Panc1 (cell line): ENCODE measurements at regions not wholly inside any gene's neighbourhood (a gene's known extent, or its start where the extent isn't known, plus 50 kb on each side); places are given as distances from the start of the nearest gene placed in this dataset.

Experiments
- POLR2AphosphoS5 ChIP-seq: IDR thresholded peaks from 2 replicates; pipeline ENCODE4 v1.6.1; 2012; ENCODE audit warnings: mild to moderate bottlenecking, low read depth, low read length, moderate library complexity
- TF ChIP-seq, protein P1 (sequence below): fragments of 450-650 bp; IDR thresholded peaks from 2 replicates; pipeline ENCODE4 v1.5.1; 2017; ENCODE audit warnings: mild to moderate bottlenecking
- TF ChIP-seq, protein P2 (sequence below), 2 experiments: IDR thresholded peaks; 2 replicates each; pipeline ENCODE4 v1.6.1; 2011 to 2012; ENCODE audit warnings: low read depth in 2 of 2, control low read depth in 1 of 2, low read length in 1 of 2, mild to moderate bottlenecking in 1 of 2, moderate library complexity in 1 of 2; ENCODE audit not compliant: insufficient read depth in 1 of 2

DNA sequence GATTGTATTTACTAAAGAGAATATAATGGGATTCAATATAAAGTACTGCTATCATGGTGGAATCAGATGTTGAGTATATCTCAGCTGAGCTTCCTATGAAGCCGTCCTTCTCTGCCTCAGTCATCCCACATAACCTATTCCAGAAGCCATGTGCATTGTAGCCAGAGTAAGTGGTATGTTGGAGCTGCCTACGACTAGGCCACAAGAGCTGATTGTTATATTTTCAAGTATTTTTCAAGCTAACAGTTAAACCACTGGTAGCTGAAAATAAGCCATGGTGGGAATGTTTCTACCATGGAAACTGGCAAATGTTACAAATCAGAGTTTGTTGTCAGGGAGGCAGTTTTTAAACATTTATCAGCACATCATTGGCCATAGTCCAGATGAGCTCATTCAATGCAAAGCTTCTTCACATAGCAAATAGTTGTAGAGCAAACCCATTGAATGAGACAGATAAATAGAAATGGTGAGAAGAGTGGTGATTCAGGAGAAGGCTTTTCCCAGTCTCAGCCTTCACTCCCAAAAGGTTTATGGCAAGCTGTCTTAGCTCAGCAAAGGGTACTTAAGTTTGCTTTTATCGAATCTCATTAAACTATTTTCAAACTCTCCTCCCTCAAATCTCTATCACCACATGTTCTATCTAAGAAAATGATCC, 436.4 kb downstream of the PCDH19 start:
- TF ChIP-seq, protein P1, sequence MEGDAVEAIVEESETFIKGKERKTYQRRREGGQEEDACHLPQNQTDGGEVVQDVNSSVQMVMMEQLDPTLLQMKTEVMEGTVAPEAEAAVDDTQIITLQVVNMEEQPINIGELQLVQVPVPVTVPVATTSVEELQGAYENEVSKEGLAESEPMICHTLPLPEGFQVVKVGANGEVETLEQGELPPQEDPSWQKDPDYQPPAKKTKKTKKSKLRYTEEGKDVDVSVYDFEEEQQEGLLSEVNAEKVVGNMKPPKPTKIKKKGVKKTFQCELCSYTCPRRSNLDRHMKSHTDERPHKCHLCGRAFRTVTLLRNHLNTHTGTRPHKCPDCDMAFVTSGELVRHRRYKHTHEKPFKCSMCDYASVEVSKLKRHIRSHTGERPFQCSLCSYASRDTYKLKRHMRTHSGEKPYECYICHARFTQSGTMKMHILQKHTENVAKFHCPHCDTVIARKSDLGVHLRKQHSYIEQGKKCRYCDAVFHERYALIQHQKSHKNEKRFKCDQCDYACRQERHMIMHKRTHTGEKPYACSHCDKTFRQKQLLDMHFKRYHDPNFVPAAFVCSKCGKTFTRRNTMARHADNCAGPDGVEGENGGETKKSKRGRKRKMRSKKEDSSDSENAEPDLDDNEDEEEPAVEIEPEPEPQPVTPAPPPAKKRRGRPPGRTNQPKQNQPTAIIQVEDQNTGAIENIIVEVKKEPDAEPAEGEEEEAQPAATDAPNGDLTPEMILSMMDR, result no peak
- no peak for TF ChIP-seq POLR2AphosphoS5
- TF ChIP-seq, protein P2, sequence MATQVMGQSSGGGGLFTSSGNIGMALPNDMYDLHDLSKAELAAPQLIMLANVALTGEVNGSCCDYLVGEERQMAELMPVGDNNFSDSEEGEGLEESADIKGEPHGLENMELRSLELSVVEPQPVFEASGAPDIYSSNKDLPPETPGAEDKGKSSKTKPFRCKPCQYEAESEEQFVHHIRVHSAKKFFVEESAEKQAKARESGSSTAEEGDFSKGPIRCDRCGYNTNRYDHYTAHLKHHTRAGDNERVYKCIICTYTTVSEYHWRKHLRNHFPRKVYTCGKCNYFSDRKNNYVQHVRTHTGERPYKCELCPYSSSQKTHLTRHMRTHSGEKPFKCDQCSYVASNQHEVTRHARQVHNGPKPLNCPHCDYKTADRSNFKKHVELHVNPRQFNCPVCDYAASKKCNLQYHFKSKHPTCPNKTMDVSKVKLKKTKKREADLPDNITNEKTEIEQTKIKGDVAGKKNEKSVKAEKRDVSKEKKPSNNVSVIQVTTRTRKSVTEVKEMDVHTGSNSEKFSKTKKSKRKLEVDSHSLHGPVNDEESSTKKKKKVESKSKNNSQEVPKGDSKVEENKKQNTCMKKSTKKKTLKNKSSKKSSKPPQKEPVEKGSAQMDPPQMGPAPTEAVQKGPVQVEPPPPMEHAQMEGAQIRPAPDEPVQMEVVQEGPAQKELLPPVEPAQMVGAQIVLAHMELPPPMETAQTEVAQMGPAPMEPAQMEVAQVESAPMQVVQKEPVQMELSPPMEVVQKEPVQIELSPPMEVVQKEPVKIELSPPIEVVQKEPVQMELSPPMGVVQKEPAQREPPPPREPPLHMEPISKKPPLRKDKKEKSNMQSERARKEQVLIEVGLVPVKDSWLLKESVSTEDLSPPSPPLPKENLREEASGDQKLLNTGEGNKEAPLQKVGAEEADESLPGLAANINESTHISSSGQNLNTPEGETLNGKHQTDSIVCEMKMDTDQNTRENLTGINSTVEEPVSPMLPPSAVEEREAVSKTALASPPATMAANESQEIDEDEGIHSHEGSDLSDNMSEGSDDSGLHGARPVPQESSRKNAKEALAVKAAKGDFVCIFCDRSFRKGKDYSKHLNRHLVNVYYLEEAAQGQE (IDR thresholded peaks at IDR 0.05; ENCODE audit: insufficient read depth in 1 of 2, low read depth in 2 of 2, low read length in 1 of 2), result no peak
